ENCODE measurements at regions not wholly inside any gene's neighbourhood (a gene's known extent, or its start where the extent isn't known, plus 50 kb on each side); places are given as distances from the start of the nearest gene placed in this dataset.

DNA sequence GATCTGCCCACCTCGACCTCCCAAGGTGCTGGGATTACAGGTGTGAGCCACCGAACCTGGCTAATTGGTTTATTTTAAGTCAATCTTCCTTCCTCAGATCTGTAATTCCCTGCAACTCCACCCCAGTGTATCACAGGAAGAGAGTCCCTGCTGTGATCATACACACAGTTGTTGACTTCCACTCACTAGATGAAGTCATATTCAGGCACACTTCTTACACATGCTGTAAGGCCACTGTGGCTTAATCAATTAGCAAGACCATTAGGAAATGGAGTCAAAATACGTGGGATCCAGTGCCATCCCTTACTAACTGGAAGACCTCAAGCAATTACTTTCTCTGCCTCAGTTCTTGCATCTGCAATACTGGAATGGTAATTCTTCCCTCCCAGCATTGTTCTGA lies 66.1 kb upstream of the PAX2 start:
- no peak overlapping the region for H3K4me3 ChIP-seq (ENCODE audit: low read length in 3 of 3)
- no peaks in the 10 kb centered on the region for H3K9me3 ChIP-seq (ENCODE audit: control insufficient read depth in 2 of 3, insufficient read depth in 1 of 3, low read length in 3 of 3)
- H3K27ac ChIP-seq (ENCODE audit: low read depth in 2 of 2, low read length in 2 of 2) = no peak overlapping the region
- FAIRE-seq (no peak), DNase-seq (no peak)
- H3K4me1 ChIP-seq (ENCODE audit: control insufficient read depth in 2 of 3, insufficient read depth in 2 of 3, low read depth in 1 of 3, low read length in 3 of 3) = no peaks in the 10 kb centered on the region
- intact Hi-C loops (cut with DNase I) = no loop called here
- peaks cover 20% of the 10 kb centered on the region for H3K27me3 ChIP-seq (ENCODE audit: control insufficient read depth, insufficient read depth, low read length)
- TF ChIP-seq, protein P1, sequence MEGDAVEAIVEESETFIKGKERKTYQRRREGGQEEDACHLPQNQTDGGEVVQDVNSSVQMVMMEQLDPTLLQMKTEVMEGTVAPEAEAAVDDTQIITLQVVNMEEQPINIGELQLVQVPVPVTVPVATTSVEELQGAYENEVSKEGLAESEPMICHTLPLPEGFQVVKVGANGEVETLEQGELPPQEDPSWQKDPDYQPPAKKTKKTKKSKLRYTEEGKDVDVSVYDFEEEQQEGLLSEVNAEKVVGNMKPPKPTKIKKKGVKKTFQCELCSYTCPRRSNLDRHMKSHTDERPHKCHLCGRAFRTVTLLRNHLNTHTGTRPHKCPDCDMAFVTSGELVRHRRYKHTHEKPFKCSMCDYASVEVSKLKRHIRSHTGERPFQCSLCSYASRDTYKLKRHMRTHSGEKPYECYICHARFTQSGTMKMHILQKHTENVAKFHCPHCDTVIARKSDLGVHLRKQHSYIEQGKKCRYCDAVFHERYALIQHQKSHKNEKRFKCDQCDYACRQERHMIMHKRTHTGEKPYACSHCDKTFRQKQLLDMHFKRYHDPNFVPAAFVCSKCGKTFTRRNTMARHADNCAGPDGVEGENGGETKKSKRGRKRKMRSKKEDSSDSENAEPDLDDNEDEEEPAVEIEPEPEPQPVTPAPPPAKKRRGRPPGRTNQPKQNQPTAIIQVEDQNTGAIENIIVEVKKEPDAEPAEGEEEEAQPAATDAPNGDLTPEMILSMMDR (IDR thresholded peaks at IDR 0.05; ENCODE audit: borderline replicate concordance, extremely low read depth, insufficient read depth) = no peak
- no peak overlapping the region for H3K9ac ChIP-seq (ENCODE audit: low read length in 3 of 3)
- H3K36me3 ChIP-seq (ENCODE audit: control insufficient read depth in 2 of 3, insufficient read depth in 3 of 3, low read length in 3 of 3) = no peaks in the 10 kb centered on the region

DNA sequence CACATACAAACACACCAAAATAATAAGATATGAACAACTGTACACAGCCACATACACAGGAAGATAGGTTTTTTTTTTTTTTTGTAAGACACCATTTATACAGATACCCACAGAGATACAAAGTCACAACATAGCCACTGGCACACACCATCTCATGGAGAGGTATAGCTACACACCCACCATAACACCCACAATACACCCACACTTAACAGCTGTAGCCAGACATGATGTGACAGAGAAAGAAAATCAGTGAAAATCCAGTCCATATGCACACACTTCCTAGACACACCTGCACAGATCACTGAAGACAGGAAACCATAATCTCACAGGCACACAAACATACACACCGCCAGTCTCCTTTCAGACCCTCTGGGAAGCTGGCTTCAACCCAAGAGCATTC lies 62.4 kb upstream of the PAX2 start:
- TF ChIP-seq, protein P1 (IDR thresholded peaks at IDR 0.05; ENCODE audit: borderline replicate concordance, extremely low read depth, insufficient read depth) = no peak
- H3K27me3 ChIP-seq (ENCODE audit: control insufficient read depth, insufficient read depth, low read length) = peaks cover 36% of the 10 kb centered on the region

DNA sequence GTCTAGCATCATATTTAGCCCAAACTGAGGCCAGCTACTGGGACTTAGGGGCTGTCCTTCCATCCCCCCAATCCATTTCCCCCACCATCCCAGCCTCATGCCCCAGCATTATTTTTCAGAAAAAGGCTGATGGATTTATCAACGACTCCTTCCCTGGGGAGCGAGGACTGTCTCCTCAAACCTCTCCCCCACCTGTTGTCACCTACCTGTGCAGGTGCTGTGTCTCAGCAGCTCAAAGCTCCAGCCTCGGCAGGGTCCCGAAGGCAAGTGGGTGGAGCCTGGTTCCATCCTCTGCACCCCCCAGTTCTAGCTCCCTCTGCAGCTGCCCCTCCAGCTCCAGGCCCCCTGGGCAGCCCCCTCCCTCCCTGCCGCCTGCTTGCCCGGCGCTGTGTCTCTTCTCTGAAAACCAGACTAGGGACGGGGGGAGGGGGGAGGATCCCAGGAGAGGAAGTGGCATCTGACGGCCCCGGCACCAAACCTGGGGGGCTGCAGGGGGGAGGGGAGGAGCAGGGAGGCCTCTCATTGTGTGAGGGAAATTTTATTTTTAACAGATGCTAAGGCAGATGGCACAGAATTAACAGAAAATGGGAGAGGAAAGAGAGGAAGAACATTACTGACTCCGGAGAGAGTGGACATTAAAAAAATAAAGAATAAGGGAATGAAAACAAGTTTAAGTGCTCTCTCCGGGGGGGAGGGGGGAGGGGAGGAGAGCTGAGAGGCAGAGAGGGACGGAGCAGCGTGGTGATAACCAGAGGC lies 61.7 kb upstream of the PAX2 start:
- FAIRE-seq = no peak
- Histone ChIP-seq H3K9me3 (ENCODE audit: control insufficient read depth in 2 of 3, insufficient read depth in 1 of 3, low read length in 3 of 3) (no peaks in the 10 kb centered on the region), H3K4me3 (ENCODE audit: low read length in 3 of 3) (no peak overlapping the region), H3K27me3 (ENCODE audit: control insufficient read depth, insufficient read depth, low read length) (peaks cover 42% of the 10 kb centered on the region), H3K4me1 (ENCODE audit: control insufficient read depth in 2 of 3, insufficient read depth in 2 of 3, low read depth in 1 of 3, low read length in 3 of 3) (no peaks in the 10 kb centered on the region), H3K27ac (ENCODE audit: low read depth in 2 of 2, low read length in 2 of 2) (no peak overlapping the region), H3K9ac (ENCODE audit: low read length in 3 of 3) (no peak overlapping the region), H3K36me3 (ENCODE audit: control insufficient read depth in 2 of 3, insufficient read depth in 3 of 3, low read length in 3 of 3) (no peaks in the 10 kb centered on the region)
- TF ChIP-seq, protein P1 (IDR thresholded peaks at IDR 0.05; ENCODE audit: borderline replicate concordance, extremely low read depth, insufficient read depth) = no peak
- intact Hi-C loops (cut with DNase I) = no loop called here
- no peak for DNase-seq

More for the DNA sequence above, 62.4 kb upstream of the PAX2 start:
- H3K4me1 ChIP-seq (ENCODE audit: control insufficient read depth in 2 of 3, insufficient read depth in 2 of 3, low read depth in 1 of 3, low read length in 3 of 3) = no peaks in the 10 kb centered on the region
- H3K4me3 ChIP-seq (ENCODE audit: low read length in 3 of 3) = no peak overlapping the region
- H3K36me3 ChIP-seq (ENCODE audit: control insufficient read depth in 2 of 3, insufficient read depth in 3 of 3, low read length in 3 of 3) = no peaks in the 10 kb centered on the region
- H3K27ac ChIP-seq (ENCODE audit: low read depth in 2 of 2, low read length in 2 of 2) = no peak overlapping the region
- DNase-seq = no peak
- intact Hi-C loops (cut with DNase I) = no loop called here
- no peak overlapping the region for H3K9ac ChIP-seq (ENCODE audit: low read length in 3 of 3)
- FAIRE-seq = no peak
- no peaks in the 10 kb centered on the region for H3K9me3 ChIP-seq (ENCODE audit: control insufficient read depth in 2 of 3, insufficient read depth in 1 of 3, low read length in 3 of 3)
